AG09309 (cell line): ENCODE measurements at regions not wholly inside any gene's neighbourhood (a gene's known extent, or its start where the extent isn't known, plus 50 kb on each side); places are given as distances from the start of the nearest gene placed in this dataset.

Experiments
- DNase-seq: peaks from one replicate; pipeline ENCODE4 v3.0.0-alpha.2; 2010; ENCODE audit warnings: low read depth
- H3K4me3 ChIP-seq: 2 replicates; pipeline ENCODE4 v1.5.1; 2011; ENCODE audit warnings: mild to moderate bottlenecking, low read depth, low read length, moderate library complexity; ENCODE audit not compliant: control insufficient read depth
- TF ChIP-seq, protein P1 (sequence below): IDR thresholded peaks from 2 replicates; pipeline ENCODE4 v1.5.1; 2011; ENCODE audit warnings: mild to moderate bottlenecking, low read depth, low read length, inconsistent platforms; ENCODE audit not compliant: insufficient read depth, control insufficient read depth; ENCODE audit errors: missing control alignments

DNA sequence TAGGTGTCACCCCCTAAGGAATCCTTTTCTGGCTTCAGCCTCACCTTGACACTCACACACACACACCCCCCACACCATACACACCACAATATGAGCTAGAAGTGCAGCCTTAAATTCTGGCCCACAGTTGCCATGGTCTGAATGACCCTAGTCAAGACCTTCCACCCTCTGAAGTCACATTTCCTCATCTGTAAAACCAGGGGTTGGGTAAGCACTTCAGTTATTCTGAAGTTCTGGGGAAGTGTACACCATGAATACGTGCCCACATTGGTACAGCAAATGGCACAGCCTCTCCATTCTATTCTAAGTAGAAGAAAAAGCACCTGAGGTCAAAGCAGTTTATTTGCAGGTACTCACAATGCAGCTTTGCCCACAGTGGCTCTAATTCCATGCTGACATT lies 372.8 kb upstream of the KLF4 start:
- H3K4me3 ChIP-seq, result no peak overlapping the region
- no peak for DNase-seq
- TF ChIP-seq, protein P1, sequence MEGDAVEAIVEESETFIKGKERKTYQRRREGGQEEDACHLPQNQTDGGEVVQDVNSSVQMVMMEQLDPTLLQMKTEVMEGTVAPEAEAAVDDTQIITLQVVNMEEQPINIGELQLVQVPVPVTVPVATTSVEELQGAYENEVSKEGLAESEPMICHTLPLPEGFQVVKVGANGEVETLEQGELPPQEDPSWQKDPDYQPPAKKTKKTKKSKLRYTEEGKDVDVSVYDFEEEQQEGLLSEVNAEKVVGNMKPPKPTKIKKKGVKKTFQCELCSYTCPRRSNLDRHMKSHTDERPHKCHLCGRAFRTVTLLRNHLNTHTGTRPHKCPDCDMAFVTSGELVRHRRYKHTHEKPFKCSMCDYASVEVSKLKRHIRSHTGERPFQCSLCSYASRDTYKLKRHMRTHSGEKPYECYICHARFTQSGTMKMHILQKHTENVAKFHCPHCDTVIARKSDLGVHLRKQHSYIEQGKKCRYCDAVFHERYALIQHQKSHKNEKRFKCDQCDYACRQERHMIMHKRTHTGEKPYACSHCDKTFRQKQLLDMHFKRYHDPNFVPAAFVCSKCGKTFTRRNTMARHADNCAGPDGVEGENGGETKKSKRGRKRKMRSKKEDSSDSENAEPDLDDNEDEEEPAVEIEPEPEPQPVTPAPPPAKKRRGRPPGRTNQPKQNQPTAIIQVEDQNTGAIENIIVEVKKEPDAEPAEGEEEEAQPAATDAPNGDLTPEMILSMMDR, result no peak

DNA sequence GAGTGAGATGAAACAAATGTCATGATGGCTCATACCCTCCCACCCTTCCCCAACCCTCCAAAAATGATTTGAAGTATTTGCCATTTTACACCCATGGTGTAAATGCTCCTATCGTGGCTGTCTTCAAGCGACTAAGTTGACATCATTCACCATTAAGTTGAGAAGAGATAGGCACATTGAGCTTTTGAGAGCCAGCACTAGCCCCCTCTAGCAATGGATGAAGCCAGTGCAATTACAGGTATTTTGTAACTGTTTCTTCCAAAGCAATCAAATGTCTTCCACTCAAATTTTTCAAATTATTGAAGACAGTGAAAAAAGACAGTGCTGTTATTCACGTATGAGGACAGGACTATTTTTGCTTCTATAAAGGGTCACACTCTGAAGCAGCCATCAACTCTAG lies 371.5 kb upstream of the KLF4 start:
- no peak for DNase-seq
- TF ChIP-seq, protein P1, result no peak
- H3K4me3 ChIP-seq, result no peak overlapping the region

DNA sequence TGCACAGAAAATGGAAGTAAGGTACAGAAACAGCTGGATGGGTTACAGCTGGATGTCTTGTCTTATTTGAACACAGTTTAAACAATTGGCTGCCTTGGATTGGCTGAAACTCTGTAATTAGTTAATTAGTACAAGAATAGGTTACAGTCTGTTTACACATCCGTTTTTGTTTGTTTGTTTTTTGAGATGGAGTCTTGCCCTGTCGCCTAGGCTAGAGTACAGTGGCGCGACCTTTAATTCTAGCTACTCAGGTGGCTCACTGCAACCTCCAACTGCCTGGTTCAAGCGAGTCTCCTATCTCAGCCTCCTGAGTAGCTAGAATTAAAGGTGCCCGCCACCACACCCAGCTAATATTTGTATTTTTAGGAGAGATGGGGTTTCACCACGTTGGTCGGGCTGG lies 368.7 kb upstream of the KLF4 start:
- TF ChIP-seq, protein P1, result no peak
- DNase-seq, result no peak
- no peak overlapping the region for H3K4me3 ChIP-seq

DNA sequence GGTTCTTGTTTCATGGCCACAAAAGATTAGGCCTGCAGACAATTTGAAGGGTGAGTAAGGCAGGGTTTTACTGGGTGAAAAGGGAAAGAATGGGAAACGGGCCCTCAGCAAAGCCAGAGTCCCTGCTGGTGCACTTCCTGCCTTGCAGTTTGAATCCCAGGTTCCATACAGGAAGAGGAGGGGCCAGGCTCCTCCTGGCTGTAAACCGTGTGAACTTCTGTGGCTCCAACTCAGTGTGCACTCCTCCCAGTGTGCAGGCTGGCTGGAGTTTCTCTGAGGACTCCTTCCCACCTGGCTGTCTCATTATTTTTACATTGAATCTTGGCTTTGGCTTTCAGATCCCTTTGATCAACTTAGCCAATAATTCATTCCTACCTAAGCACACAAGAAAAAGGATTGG lies 367.1 kb upstream of the KLF4 start:
- no peak overlapping the region for H3K4me3 ChIP-seq
- no peak for DNase-seq
- TF ChIP-seq, protein P1, result no peak

DNA sequence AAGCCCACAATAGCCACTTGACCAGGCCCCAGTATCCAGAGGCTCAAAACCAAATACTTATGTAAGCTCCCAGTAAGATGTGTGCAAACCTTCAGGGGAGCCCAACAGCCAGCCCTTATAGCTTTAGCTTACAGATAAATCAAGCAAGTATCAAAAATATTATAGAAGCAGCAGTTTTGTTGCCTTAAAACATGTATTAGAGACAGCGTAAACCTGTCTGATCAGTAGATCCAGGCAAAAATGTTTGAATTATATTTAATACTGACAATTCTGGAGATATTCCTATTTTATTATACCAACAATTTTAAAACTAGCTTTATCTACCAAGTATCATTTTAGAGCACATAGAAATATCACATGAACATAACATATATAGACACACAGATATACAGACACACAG lies 365.6 kb upstream of the KLF4 start:
- TF ChIP-seq, protein P1, result no peak

DNA sequence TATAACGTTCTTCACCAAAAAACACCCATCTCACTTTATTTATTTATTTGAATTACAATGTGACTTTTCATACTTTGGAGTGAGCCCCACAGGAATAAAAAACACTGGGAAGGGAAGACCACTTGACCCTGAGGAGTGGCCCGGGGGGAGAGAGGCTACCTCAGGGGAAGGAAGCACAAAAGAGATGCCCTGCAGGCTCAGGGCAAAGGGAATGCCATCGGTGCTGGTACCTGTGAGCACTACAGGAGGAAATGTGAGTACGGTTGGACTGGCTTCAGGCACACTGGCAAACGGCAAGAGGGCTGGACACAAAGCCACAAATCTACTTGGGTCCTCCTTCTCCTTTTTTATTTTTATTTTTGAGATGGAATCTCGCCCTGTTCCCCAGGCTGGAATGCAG lies 363.9 kb upstream of the KLF4 start:
- no peak overlapping the region for H3K4me3 ChIP-seq
- no peak for DNase-seq
- TF ChIP-seq, protein P1, result no peak

More for the DNA sequence above, 365.6 kb upstream of the KLF4 start:
- DNase-seq, result no peak
- H3K4me3 ChIP-seq, result no peak overlapping the region

DNA sequence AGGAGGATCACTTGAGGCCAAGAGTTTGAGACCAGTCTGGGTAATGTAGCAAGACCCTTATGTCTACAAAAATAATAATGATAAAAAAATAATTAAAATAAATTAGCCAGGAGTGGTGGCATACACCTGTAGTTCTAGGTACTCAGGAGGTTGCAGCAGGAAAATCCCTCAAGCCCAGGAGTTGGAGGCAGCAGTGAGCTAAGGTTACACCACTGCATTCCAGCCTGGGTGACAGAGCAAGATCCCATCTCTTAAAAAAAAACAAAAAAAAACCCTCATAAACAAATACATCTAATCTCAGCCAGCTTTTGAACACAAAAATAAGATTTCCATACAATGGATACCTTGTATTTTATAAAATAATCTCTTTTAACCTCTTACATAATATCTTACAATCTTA lies 363.3 kb upstream of the KLF4 start:
- H3K4me3 ChIP-seq, result no peak overlapping the region
- no peak for DNase-seq
- TF ChIP-seq, protein P1, result no peak
